Neural progenitor cell (in vitro differentiated cells): ENCODE measurements at regions not wholly inside any gene's neighbourhood (a gene's known extent, or its start where the extent isn't known, plus 50 kb on each side); places are given as distances from the start of the nearest gene placed in this dataset.
A peak's percentile ranks its signal among the peaks of the same experiment; 100 is the strongest.

ENCODE experiments used
- DNase-seq: peaks from one replicate; pipeline ENCODE4 v3.0.0-alpha.2; 2016; ENCODE audit warnings: low spot score
- H2AFZ ChIP-seq: fragments of 200-600 bp; sonication (generic); replicated peaks from 2 replicates; pipeline ENCODE4 v1.6.1; 2016; ENCODE audit warnings: antibody characterized with exemption
- H3F3A ChIP-seq: fragments of 200-600 bp; sonication (generic); 2 replicates; pipeline ENCODE4 v1.6.1; 2016; ENCODE audit warnings: antibody characterized with exemption, low read depth
- H3K27ac ChIP-seq: fragments of 200-600 bp; sonication (generic); 2 replicates; pipeline ENCODE4 v1.5.1; 2016; ENCODE audit warnings: mild to moderate bottlenecking
- H3K27me3 ChIP-seq: fragments of 200-600 bp; sonication (generic); 2 replicates; pipeline ENCODE4 v1.6.1; 2016; ENCODE audit warnings: mild to moderate bottlenecking, moderate library complexity
- H3K36me3 ChIP-seq: fragments of 200-600 bp; sonication (generic); 2 replicates; pipeline ENCODE4 v1.5.1; 2016
- H3K4me1 ChIP-seq: fragments of 200-600 bp; sonication (generic); 2 replicates; pipeline ENCODE4 v1.6.1; 2016; ENCODE audit warnings: mixed run types
- H3K4me2 ChIP-seq: fragments of 200-600 bp; sonication (generic); 2 replicates; pipeline ENCODE4 v1.6.1; 2016
- H3K4me3 ChIP-seq: fragments of 200-600 bp; sonication (generic); 2 replicates; pipeline ENCODE4 v1.5.1; 2016
- H3K79me2 ChIP-seq: fragments of 200-600 bp; sonication (generic); 2 replicates; pipeline ENCODE4 v1.6.1; 2016; ENCODE audit warnings: low read depth
- H3K9ac ChIP-seq: fragments of 200-600 bp; sonication (generic); 2 replicates; pipeline ENCODE4 v1.6.1; 2016
- H3K9me3 ChIP-seq: fragments of 200-600 bp; sonication (generic); 2 replicates; pipeline ENCODE4 v1.5.1; 2016; ENCODE audit warnings: low read depth
- H4K20me1 ChIP-seq: fragments of 200-600 bp; sonication (generic); 2 replicates; pipeline ENCODE4 v1.6.1; 2016; ENCODE audit warnings: low read depth
- H3K27ac Mint-ChIP-seq: 3 replicates; pipeline ENCODE4 v1.8.0; 2021; ENCODE audit warnings: mixed read lengths
- H3K27me3 Mint-ChIP-seq: 2 replicates; pipeline ENCODE4 v1.8.0; 2022; ENCODE audit warnings: low read depth, mild to moderate bottlenecking, inconsistent platforms, moderate library complexity, mixed read lengths; ENCODE audit not compliant: insufficient read depth
- H3K36me3 Mint-ChIP-seq: 3 replicates; pipeline ENCODE4 v1.8.0; 2021; ENCODE audit warnings: mixed read lengths
- H3K4me1 Mint-ChIP-seq: 3 replicates; pipeline ENCODE4 v1.8.0; 2021; ENCODE audit warnings: mixed read lengths
- H3K4me3 Mint-ChIP-seq: 3 replicates; pipeline ENCODE4 v1.8.0; 2021; ENCODE audit warnings: mild to moderate bottlenecking, moderate library complexity, mixed read lengths
- H3K9me3 Mint-ChIP-seq: 3 replicates; pipeline ENCODE4 v1.8.0; 2020; ENCODE audit warnings: mixed read lengths
- EZH2 ChIP-seq: fragments of 200-600 bp; sonication (generic); IDR thresholded peaks from 2 replicates; pipeline ENCODE4 v1.6.1; 2017; ENCODE audit warnings: antibody characterized with exemption, mild to moderate bottlenecking, moderate library complexity
- EZH2phosphoT487 ChIP-seq: fragments of 200-600 bp; sonication (generic); IDR thresholded peaks from 2 replicates; pipeline ENCODE4 v1.6.1; 2017; ENCODE audit warnings: antibody characterized with exemption
- TF ChIP-seq, protein P1 (sequence below): fragments of 200-600 bp; sonication (generic); IDR thresholded peaks from 2 replicates; pipeline ENCODE4 v1.5.1; 2017; ENCODE audit warnings: antibody characterized with exemption, mild to moderate bottlenecking

DNA sequence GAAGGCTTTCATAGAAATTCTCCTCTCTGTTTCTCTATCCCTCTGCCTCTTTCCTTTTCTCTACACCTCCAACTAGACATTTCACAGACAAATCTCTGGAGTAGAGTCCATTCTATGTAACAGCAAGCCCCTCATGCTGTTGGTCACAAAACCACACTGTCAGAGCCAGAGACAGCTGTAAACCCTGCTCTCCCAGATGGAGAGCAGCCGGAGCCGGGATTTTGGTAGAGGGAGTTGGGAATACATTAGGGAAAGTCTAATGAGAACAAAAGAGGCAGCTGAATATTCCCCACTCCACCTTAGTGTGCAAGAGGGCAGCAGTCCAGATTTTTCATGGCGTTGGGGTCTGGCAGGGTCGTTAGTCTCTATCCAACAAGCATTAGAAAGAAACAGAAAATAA is 68.3 kb upstream of the EDN1 start:
- H3K27me3 ChIP-seq = no peaks in the 10 kb centered on the region
- H3K27me3 Mint-ChIP-seq = no peaks in the 10 kb centered on the region
- H3K36me3 Mint-ChIP-seq = no peaks in the 10 kb centered on the region
- no peak overlapping the region for H3K27ac Mint-ChIP-seq
- H3K9me3 ChIP-seq = no peaks in the 10 kb centered on the region
- no peaks in the 10 kb centered on the region for H4K20me1 ChIP-seq
- H3K4me3 ChIP-seq = no peak overlapping the region
- H2AFZ ChIP-seq = no peak overlapping the region
- H3K4me1 ChIP-seq = no peaks in the 10 kb centered on the region
- DNase-seq = no peak
- TF ChIP-seq, protein P1, sequence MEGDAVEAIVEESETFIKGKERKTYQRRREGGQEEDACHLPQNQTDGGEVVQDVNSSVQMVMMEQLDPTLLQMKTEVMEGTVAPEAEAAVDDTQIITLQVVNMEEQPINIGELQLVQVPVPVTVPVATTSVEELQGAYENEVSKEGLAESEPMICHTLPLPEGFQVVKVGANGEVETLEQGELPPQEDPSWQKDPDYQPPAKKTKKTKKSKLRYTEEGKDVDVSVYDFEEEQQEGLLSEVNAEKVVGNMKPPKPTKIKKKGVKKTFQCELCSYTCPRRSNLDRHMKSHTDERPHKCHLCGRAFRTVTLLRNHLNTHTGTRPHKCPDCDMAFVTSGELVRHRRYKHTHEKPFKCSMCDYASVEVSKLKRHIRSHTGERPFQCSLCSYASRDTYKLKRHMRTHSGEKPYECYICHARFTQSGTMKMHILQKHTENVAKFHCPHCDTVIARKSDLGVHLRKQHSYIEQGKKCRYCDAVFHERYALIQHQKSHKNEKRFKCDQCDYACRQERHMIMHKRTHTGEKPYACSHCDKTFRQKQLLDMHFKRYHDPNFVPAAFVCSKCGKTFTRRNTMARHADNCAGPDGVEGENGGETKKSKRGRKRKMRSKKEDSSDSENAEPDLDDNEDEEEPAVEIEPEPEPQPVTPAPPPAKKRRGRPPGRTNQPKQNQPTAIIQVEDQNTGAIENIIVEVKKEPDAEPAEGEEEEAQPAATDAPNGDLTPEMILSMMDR = no peak
- no peak for TF ChIP-seq EZH2phosphoT487
- no peak for TF ChIP-seq EZH2
- H3K9me3 Mint-ChIP-seq = no peaks in the 10 kb centered on the region
- H3K27ac ChIP-seq = no peak overlapping the region
- no peak overlapping the region for H3K4me3 Mint-ChIP-seq
- H3K9ac ChIP-seq = no peak overlapping the region
- no peak overlapping the region for H3K4me2 ChIP-seq
- no peaks in the 10 kb centered on the region for H3F3A ChIP-seq
- no peaks in the 10 kb centered on the region for H3K36me3 ChIP-seq
- H3K4me1 Mint-ChIP-seq = no peaks in the 10 kb centered on the region
- no peaks in the 10 kb centered on the region for H3K79me2 ChIP-seq

DNA sequence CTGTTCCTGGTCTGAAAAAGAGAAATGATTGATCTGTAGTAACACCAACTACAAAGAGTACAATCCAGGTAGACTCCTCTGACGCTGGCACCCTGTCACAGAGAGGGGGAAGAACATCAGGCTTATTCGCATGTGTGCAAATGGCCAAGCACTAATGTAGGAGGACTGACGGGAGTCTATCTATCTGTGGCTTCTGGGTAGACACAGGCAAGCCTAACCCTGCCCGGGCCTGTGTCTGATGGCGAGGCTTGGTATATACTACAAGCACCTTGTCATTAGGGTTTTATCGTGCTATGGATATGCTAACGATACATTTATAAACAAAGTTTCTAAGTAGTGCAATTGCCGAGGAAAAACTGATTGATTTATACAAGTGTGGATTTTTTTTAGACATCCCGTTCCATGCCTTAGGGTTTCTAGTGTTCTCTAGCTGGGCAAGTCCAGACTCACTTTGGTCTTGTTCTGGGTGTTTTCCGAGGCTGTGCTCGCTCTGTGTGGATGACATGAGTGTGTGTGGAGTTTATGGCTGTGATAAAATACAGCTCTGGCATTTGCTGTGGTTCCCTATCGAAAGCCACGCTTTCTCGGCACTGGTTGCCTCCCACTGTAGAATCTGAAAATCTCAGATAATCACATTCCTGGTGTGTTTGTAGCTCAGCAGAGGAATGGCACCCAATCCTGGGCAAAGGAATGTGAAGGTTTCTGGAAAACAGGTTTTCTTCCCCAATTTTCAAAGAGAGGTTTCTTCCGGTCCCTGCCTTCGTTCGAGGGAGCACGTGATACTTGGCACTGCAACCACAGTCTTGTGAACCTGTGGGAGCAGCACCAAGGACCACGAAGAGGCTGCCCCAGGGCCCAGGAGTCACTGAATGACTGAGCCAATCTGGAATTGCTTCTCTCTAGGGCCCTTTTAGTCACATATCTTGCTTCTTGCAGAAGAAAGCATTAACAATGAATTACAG is 67.5 kb upstream of the EDN1 start:
- no peak overlapping the region for H3K4me3 ChIP-seq
- Mint-ChIP-seq H3K4me1 (no peaks in the 10 kb centered on the region), H3K27ac (no peak overlapping the region), H3K4me3 (no peak overlapping the region), H3K9me3 (no peaks in the 10 kb centered on the region), H3K36me3 (no peaks in the 10 kb centered on the region), H3K27me3 (no peaks in the 10 kb centered on the region)
- H3K4me2 ChIP-seq = no peak overlapping the region
- H2AFZ ChIP-seq = peak overlapping the region; percentile 17
- no peaks in the 10 kb centered on the region for H3K27me3 ChIP-seq
- no peaks in the 10 kb centered on the region for H4K20me1 ChIP-seq
- H3K36me3 ChIP-seq = no peaks in the 10 kb centered on the region
- no peaks in the 10 kb centered on the region for H3K4me1 ChIP-seq
- H3F3A ChIP-seq = no peaks in the 10 kb centered on the region
- no peaks in the 10 kb centered on the region for H3K9me3 ChIP-seq
- TF ChIP-seq EZH2phosphoT487 = no peak
- TF ChIP-seq, protein P1 = no peak
- no peak for TF ChIP-seq EZH2
- no peak overlapping the region for H3K9ac ChIP-seq
- no peaks in the 10 kb centered on the region for H3K79me2 ChIP-seq
- no peak for DNase-seq
- H3K27ac ChIP-seq = no peak overlapping the region

DNA sequence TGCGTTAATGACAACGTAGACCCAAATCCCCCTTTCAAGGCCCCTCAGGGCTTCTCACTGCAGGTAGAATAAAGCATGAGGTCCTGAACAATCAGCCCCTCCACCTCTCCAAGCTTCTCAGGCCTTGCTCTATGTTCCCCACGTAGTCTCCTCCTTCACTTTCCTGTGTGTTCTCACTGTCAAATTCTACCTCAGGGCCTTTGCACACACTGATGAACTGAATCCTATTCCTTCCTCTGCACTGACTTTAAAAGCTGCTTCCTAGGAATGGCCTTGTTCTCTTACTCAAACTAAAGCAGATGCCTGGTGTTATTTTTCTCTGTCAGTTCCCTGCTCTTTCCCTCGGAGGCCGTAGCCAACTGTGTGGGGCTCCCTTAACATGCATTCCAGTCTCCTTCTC is 66.8 kb upstream of the EDN1 start:
- Histone ChIP-seq H3K79me2 (no peaks in the 10 kb centered on the region), H3F3A (no peaks in the 10 kb centered on the region), H3K27ac (no peak overlapping the region), H3K9ac (no peak overlapping the region), H3K4me1 (peaks cover under 1% of the 10 kb centered on the region), H3K4me2 (no peak overlapping the region), H3K36me3 (no peaks in the 10 kb centered on the region), H2AFZ (no peak overlapping the region), H4K20me1 (no peaks in the 10 kb centered on the region), H3K9me3 (no peaks in the 10 kb centered on the region), H3K27me3 (no peaks in the 10 kb centered on the region), H3K4me3 (no peak overlapping the region)
- Mint-ChIP-seq H3K27ac (no peak overlapping the region), H3K9me3 (no peaks in the 10 kb centered on the region), H3K27me3 (no peaks in the 10 kb centered on the region), H3K4me3 (no peak overlapping the region), H3K4me1 (no peaks in the 10 kb centered on the region), H3K36me3 (no peaks in the 10 kb centered on the region)
- no peak for DNase-seq
- TF ChIP-seq EZH2 (no peak), EZH2phosphoT487 (no peak)
- TF ChIP-seq, protein P1 = no peak
